GM18951 (cell line): ENCODE measurements at regions not wholly inside any gene's neighbourhood (a gene's known extent, or its start where the extent isn't known, plus 50 kb on each side); places are given as distances from the start of the nearest gene placed in this dataset.
"Not testable (repeated sequence)": the region's sequence is repeated elsewhere in the genome, so short reads cannot be mapped to it uniquely, and the experiment has no call there.

Experiments used
- POLR2A ChIP-seq: IDR thresholded peaks from 4 replicates; pipeline ENCODE4 v1.6.1; 2011; ENCODE audit warnings: mild to moderate bottlenecking; ENCODE audit not compliant: insufficient read length, insufficient read depth; ENCODE audit errors: extremely low read depth
- in situ Hi-C: fragments of 300-500 bp; cut with MboI; formaldehyde crosslinking; loops from one replicate; pipeline ENCODE4 v1.12.0; 2022; ENCODE audit warnings: low sequenced_read_pairs, mixed read lengths, inconsistent platforms; ENCODE audit not compliant: unreplicated experiment

GRCh38 chr1:199242601-199243000 is 603.8 kb downstream of the PTPRC start:
- in situ Hi-C loops, result loop anchor here (25.0 kb wide), 1 partner anchor 480 kb away; no protein-coding TSS in a partner anchor
- no peak for TF ChIP-seq POLR2A

- in situ Hi-C loops, result loop anchor here (25.0 kb wide), 1 partner anchor 481 kb away; no protein-coding TSS in a partner anchor
- TF ChIP-seq POLR2A, result no peak
Measured at GRCh38 chr1:199243423-199244061, 604.7 kb downstream of the PTPRC start.

- in situ Hi-C loops, result loop anchor here (25.0 kb wide), 1 partner anchor 484 kb away; no protein-coding TSS in a partner anchor
- TF ChIP-seq POLR2A, result no peak
Measured at GRCh38 chr1:199245946-199246345, 607.1 kb downstream of the PTPRC start.

- no peak for TF ChIP-seq POLR2A
- in situ Hi-C loops, result loop anchor here (25.0 kb wide), 1 partner anchor 484 kb away; no protein-coding TSS in a partner anchor
Measured at GRCh38 chr1:199246716-199247115, 607.9 kb downstream of the PTPRC start.

GRCh38 chr1:199247891-199248290 is 609.1 kb downstream of the PTPRC start:
- in situ Hi-C loops, result loop anchor here (25.0 kb wide), 1 partner anchor 486 kb away; no protein-coding TSS in a partner anchor
- TF ChIP-seq POLR2A, result no peak

GRCh38 chr1:199254040-199254439 is 615.2 kb downstream of the PTPRC start:
- in situ Hi-C loops, result not testable (repeated sequence)

- in situ Hi-C loops, result no loop called here
- no peak for TF ChIP-seq POLR2A
Measured at GRCh38 chr1:199261328-199261727, 622.5 kb downstream of the PTPRC start.

GRCh38 chr1:199264283-199264682 is 625.4 kb downstream of the PTPRC start:
- in situ Hi-C loops, result no loop called here
- TF ChIP-seq POLR2A, result no peak

GRCh38 chr1:199264911-199265310 is 626.1 kb downstream of the PTPRC start:
- in situ Hi-C loops, result no loop called here
- TF ChIP-seq POLR2A, result no peak

GRCh38 chr1:199265319-199265718 is 626.5 kb downstream of the PTPRC start:
- in situ Hi-C loops, result no loop called here
- no peak for TF ChIP-seq POLR2A

GRCh38 chr1:199269241-199269640 is 630.4 kb downstream of the PTPRC start:
- TF ChIP-seq POLR2A, result no peak

GRCh38 chr1:199272139-199272544 is 633.3 kb downstream of the PTPRC start:
- in situ Hi-C loops, result no loop called here
- TF ChIP-seq POLR2A, result no peak

More at GRCh38 chr1:199269241-199269640, 630.4 kb downstream of the PTPRC start:
- in situ Hi-C loops, result no loop called here

GRCh38 chr1:199272628-199273086 is 633.8 kb downstream of the PTPRC start:
- TF ChIP-seq POLR2A, result no peak
- in situ Hi-C loops, result no loop called here

- TF ChIP-seq POLR2A, result no peak
- in situ Hi-C loops, result no loop called here
Measured at GRCh38 chr1:199273837-199274379, 635.1 kb downstream of the PTPRC start.
